Neural cell (in vitro differentiated cells): ENCODE measurements at regions not wholly inside any gene's neighbourhood (a gene's known extent, or its start where the extent isn't known, plus 50 kb on each side); places are given as distances from the start of the nearest gene placed in this dataset.

Experiments used
- H2AFZ ChIP-seq: fragments of 200-600, 300-800 bp; sonication (generic), shearing (Covaris generic); 2 replicates; pipeline ENCODE4 v1.6.0; 2014; ENCODE audit warnings: low read depth, mild to moderate bottlenecking, antibody characterized with exemption, low read length, moderate library complexity
- H3F3A ChIP-seq: fragments of 200-600 bp; shearing (Covaris generic); 2 replicates; pipeline ENCODE4 v1.6.1; 2016; ENCODE audit warnings: mild to moderate bottlenecking, moderate library complexity, mixed read lengths, antibody characterized with exemption, low read length; ENCODE audit not compliant: insufficient read depth, poor library complexity, severe bottlenecking
- H3K27ac ChIP-seq: fragments of 200-600, 300-800 bp; sonication (generic), shearing (Covaris generic); 2 replicates; pipeline ENCODE4 v1.5.1; 2014; ENCODE audit warnings: mild to moderate bottlenecking, low read length, moderate library complexity
- H3K27me3 ChIP-seq: fragments of 300-800, 200-600 bp; sonication (generic), shearing (Covaris generic); 2 replicates; pipeline ENCODE4 v1.6.0; 2014; ENCODE audit warnings: mild to moderate bottlenecking, low read depth, low read length, moderate library complexity; ENCODE audit not compliant: insufficient read depth
- H3K36me3 ChIP-seq: fragments of 300-800, 200-600 bp; sonication (generic), shearing (Covaris generic); 2 replicates; pipeline ENCODE4 v1.5.1; 2014; ENCODE audit warnings: mild to moderate bottlenecking, antibody characterized with exemption, low read length, moderate library complexity; ENCODE audit not compliant: insufficient read depth
- H3K4me2 ChIP-seq: fragments of 300-800, 200-600 bp; sonication (generic), shearing (Covaris generic); 2 replicates; pipeline ENCODE4 v1.6.0; 2014; ENCODE audit warnings: mild to moderate bottlenecking, low read length
- H3K4me3 ChIP-seq: fragments of 300-800, 200-600 bp; sonication (generic), shearing (Covaris generic); 2 replicates; pipeline ENCODE4 v1.5.1; 2014; ENCODE audit warnings: mild to moderate bottlenecking, low read length, moderate library complexity
- H3K79me2 ChIP-seq: fragments of 200-600 bp; shearing (Covaris generic); replicated peaks from 2 replicates; pipeline ENCODE4 v1.6.0; 2014; ENCODE audit warnings: mild to moderate bottlenecking, low read length, moderate library complexity; ENCODE audit not compliant: insufficient read depth
- H3K9ac ChIP-seq: fragments of 300-800, 200-600 bp; sonication (generic), shearing (Covaris generic); 2 replicates; pipeline ENCODE4 v1.6.1; 2016; ENCODE audit warnings: mild to moderate bottlenecking, low read length, mixed read lengths
- H3K9me2 ChIP-seq: fragments of 200-600 bp; shearing (Covaris generic); 2 replicates; pipeline ENCODE4 v1.6.1; 2016; ENCODE audit warnings: mild to moderate bottlenecking, low read length, mixed read lengths; ENCODE audit not compliant: insufficient read depth
- H3K9me3 ChIP-seq: fragments of 200-600, 300-800 bp; sonication (generic), shearing (Covaris generic); 2 replicates; pipeline ENCODE4 v1.6.1; 2016; ENCODE audit warnings: mild to moderate bottlenecking, mixed run types, low read length, moderate library complexity, mixed read lengths
- H4K20me1 ChIP-seq: fragments of 200-600 bp; shearing (Covaris generic); 2 replicates; pipeline ENCODE4 v1.6.1; 2016; ENCODE audit warnings: mild to moderate bottlenecking, mixed run types; ENCODE audit not compliant: insufficient read depth
- EP300 ChIP-seq: fragments of 450-650 bp; conservative IDR thresholded peaks from 2 replicates; pipeline ENCODE4 v1.6.1; 2014; ENCODE audit warnings: antibody characterized with exemption, mild to moderate bottlenecking, moderate library complexity; ENCODE audit not compliant: poor library complexity, severe bottlenecking
- EZH2 ChIP-seq: fragments of 200-600, 300-800 bp; shearing (Covaris generic), sonication (generic); IDR thresholded peaks from 2 replicates; pipeline ENCODE4 v1.6.1; 2014; ENCODE audit warnings: antibody characterized with exemption, low read length, borderline replicate concordance, mild to moderate bottlenecking; ENCODE audit not compliant: insufficient read depth, poor library complexity, severe bottlenecking
- RAD21 ChIP-seq: fragments of 450-650 bp; conservative IDR thresholded peaks from 2 replicates; pipeline ENCODE4 v1.6.1; 2014; ENCODE audit warnings: antibody characterized with exemption, mild to moderate bottlenecking, moderate library complexity
- REST ChIP-seq: IDR thresholded peaks from 2 replicates; pipeline ENCODE4 v1.6.1; 2012; ENCODE audit warnings: borderline replicate concordance
- TAF1 ChIP-seq: IDR thresholded peaks from 2 replicates; pipeline ENCODE4 v1.6.1; 2012; ENCODE audit warnings: low read depth
- TF ChIP-seq, protein P1 (sequence below): fragments of 450-650 bp; IDR thresholded peaks from 2 replicates; pipeline ENCODE4 v1.5.1; 2014; ENCODE audit warnings: antibody characterized with exemption, mild to moderate bottlenecking, moderate library complexity; ENCODE audit not compliant: poor library complexity, severe bottlenecking

GRCh38 chr3:86537171-86537570 lies 453.8 kb downstream of the VGLL3 start:
- no peak for TF ChIP-seq RAD21
- TF ChIP-seq EZH2 = no peak
- no peak overlapping the region for H3K9ac ChIP-seq
- H2AFZ ChIP-seq = no peak overlapping the region
- no peaks in the 10 kb centered on the region for H3K36me3 ChIP-seq
- H3K9me3 ChIP-seq = no peaks in the 10 kb centered on the region
- H3F3A ChIP-seq = no peaks in the 10 kb centered on the region
- H3K4me3 ChIP-seq = no peak overlapping the region
- H3K9me2 ChIP-seq = no peaks in the 10 kb centered on the region
- H3K4me2 ChIP-seq = no peak overlapping the region
- H3K27me3 ChIP-seq = no peaks in the 10 kb centered on the region
- no peaks in the 10 kb centered on the region for H4K20me1 ChIP-seq
- H3K79me2 ChIP-seq = no peaks in the 10 kb centered on the region
- H3K27ac ChIP-seq = no peak overlapping the region

- H3F3A ChIP-seq = no peaks in the 10 kb centered on the region
- no peaks in the 10 kb centered on the region for H3K9me2 ChIP-seq
- H3K27ac ChIP-seq = no peak overlapping the region
- no peak overlapping the region for H2AFZ ChIP-seq
- TF ChIP-seq, protein P1, sequence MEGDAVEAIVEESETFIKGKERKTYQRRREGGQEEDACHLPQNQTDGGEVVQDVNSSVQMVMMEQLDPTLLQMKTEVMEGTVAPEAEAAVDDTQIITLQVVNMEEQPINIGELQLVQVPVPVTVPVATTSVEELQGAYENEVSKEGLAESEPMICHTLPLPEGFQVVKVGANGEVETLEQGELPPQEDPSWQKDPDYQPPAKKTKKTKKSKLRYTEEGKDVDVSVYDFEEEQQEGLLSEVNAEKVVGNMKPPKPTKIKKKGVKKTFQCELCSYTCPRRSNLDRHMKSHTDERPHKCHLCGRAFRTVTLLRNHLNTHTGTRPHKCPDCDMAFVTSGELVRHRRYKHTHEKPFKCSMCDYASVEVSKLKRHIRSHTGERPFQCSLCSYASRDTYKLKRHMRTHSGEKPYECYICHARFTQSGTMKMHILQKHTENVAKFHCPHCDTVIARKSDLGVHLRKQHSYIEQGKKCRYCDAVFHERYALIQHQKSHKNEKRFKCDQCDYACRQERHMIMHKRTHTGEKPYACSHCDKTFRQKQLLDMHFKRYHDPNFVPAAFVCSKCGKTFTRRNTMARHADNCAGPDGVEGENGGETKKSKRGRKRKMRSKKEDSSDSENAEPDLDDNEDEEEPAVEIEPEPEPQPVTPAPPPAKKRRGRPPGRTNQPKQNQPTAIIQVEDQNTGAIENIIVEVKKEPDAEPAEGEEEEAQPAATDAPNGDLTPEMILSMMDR = no peak
- TF ChIP-seq RAD21 (no peak), REST (no peak), TAF1 (no peak)
- no peak overlapping the region for H3K4me3 ChIP-seq
- no peaks in the 10 kb centered on the region for H3K79me2 ChIP-seq
- H3K9ac ChIP-seq = no peak overlapping the region
- no peaks in the 10 kb centered on the region for H3K36me3 ChIP-seq
- no peak overlapping the region for H3K4me2 ChIP-seq
- H3K27me3 ChIP-seq = no peaks in the 10 kb centered on the region
- H3K9me3 ChIP-seq = no peaks in the 10 kb centered on the region
- H4K20me1 ChIP-seq = no peaks in the 10 kb centered on the region
Observed at GRCh38 chr3:86519819-86520218, 471.1 kb downstream of the VGLL3 start.

GRCh38 chr3:86481636-86482035 lies 509.3 kb downstream of the VGLL3 start:
- Histone ChIP-seq H3K27me3 (no peaks in the 10 kb centered on the region), H4K20me1 (no peaks in the 10 kb centered on the region), H2AFZ (no peak overlapping the region), H3K27ac (no peak overlapping the region), H3K79me2 (no peaks in the 10 kb centered on the region), H3K4me3 (no peak overlapping the region), H3K4me2 (no peak overlapping the region), H3K9me3 (no peaks in the 10 kb centered on the region), H3K9ac (no peak overlapping the region), H3K36me3 (no peaks in the 10 kb centered on the region), H3F3A (no peaks in the 10 kb centered on the region), H3K9me2 (no peaks in the 10 kb centered on the region)
- TF ChIP-seq REST (no peak), EP300 (no peak)
